ENCODE measurements at regions not wholly inside any gene's neighbourhood (a gene's known extent, or its start where the extent isn't known, plus 50 kb on each side); places are given as distances from the start of the nearest gene placed in this dataset.

DNA sequence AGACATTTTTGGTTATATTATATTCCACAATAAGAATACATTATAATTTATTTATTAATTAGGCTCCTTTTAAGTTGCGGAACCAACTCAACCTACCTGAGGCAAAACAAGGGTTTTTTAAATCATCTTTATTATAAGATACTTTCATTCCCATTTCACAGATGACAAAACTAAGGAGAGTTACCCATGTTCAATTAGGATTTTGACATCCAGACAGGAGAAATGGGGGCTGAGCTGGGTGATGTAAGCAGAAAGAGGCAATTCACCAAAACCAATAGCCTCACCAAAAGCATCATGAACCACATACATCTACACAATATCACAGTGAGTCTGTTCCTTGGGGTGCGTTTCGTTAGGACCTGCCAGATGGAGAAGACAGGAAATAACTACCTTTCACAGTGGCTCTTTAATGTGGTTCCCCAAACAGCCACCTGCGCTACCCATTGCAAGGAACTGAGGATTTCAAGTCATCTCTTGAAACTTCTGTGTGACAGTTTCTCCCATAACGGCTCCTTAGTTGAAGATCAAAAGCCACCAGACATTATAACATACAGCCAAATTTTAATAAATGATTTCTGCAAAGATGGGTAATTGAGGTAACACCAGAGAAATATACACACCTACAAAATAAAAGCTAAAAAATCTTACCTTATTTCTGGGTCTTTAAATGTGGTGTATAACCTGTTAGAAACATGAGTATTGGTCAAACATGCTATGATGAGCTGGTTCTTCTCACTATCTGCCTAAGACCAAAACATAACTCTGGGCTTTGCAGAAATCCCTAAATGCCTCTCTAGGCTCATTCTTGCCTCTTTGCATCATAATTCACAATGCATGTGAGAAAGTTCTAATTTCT, 190.6 kb upstream of the LEF1 start:
- 89% methylated on average over 5 of the region's 5 CpGs for WGBS (ENCODE audit: low lambda C conversion rate, missing lambda C conversion rate)
- Histone ChIP-seq H3K79me2 (no peaks in the 10 kb centered on the region), H3K27ac (no peak overlapping the region), H3K9me2 (replicated peaks; ENCODE audit: insufficient read depth) (no peaks in the 10 kb centered on the region), H3K36me3 (replicated peaks; ENCODE audit: insufficient read depth, low read depth) (no peaks in the 10 kb centered on the region), H3K4me2 (no peak overlapping the region), H2AFZ (no peak overlapping the region), H3K4me3 (no peak overlapping the region), H4K20me1 (ENCODE audit: insufficient read depth, poor library complexity, severe bottlenecking) (no peaks in the 10 kb centered on the region), H3K4me1 (ENCODE audit: insufficient read depth) (peaks cover 27% of the 10 kb centered on the region), H3K27me3 (no peaks in the 10 kb centered on the region), H3K9me3 (ENCODE audit: low read depth) (no peaks in the 10 kb centered on the region)
- DNase-seq (ENCODE audit: low spot score) = no peak
- no peak for TF ChIP-seq EZH2phosphoT487 (IDR thresholded peaks at IDR 0.05; ENCODE audit: low read depth, severe bottlenecking, unreplicated experiment)
- TF ChIP-seq, protein P1, sequence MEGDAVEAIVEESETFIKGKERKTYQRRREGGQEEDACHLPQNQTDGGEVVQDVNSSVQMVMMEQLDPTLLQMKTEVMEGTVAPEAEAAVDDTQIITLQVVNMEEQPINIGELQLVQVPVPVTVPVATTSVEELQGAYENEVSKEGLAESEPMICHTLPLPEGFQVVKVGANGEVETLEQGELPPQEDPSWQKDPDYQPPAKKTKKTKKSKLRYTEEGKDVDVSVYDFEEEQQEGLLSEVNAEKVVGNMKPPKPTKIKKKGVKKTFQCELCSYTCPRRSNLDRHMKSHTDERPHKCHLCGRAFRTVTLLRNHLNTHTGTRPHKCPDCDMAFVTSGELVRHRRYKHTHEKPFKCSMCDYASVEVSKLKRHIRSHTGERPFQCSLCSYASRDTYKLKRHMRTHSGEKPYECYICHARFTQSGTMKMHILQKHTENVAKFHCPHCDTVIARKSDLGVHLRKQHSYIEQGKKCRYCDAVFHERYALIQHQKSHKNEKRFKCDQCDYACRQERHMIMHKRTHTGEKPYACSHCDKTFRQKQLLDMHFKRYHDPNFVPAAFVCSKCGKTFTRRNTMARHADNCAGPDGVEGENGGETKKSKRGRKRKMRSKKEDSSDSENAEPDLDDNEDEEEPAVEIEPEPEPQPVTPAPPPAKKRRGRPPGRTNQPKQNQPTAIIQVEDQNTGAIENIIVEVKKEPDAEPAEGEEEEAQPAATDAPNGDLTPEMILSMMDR (IDR thresholded peaks at IDR 0.05; ENCODE audit: poor library complexity) = no peak

DNA sequence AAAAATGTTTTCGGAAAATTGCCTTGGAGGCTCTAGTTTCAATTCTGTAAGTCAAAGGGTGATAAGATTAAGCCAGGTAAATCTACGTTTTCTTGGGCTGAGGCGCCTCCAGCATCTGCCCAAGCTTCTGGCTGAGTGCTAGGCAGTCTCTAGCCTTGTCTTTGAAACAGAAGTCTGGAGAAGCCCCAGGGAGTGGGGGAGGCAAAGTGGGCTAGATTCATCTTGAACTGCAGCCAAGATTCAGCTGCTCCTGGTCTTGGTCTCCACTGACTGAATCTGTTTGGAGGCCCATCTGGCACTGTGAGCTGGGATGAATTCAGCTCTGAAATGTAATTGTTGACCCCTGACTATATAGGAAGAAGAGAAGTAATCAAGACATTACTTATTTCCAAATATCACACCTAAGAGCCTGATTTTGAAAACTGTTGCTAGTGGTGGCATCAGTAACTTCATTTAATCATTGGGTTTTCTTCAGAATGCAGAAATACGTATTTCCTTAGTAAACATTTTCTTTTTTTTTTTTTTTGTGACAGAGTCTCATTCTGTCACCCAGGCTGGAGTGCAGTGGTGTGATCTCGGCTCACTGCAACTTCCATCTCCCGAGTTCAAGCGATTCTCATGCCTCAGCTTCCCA, 187.3 kb upstream of the LEF1 start:
- no peak for TF ChIP-seq EZH2 (IDR thresholded peaks at IDR 0.05; ENCODE audit: borderline replicate concordance)
- TF ChIP-seq, protein P1 (IDR thresholded peaks at IDR 0.05; ENCODE audit: poor library complexity) = no peak
- TF ChIP-seq EZH2phosphoT487 (IDR thresholded peaks at IDR 0.05; ENCODE audit: low read depth, severe bottlenecking, unreplicated experiment) = no peak
- H3K36me3 ChIP-seq (replicated peaks; ENCODE audit: insufficient read depth, low read depth) = no peaks in the 10 kb centered on the region
- 84% methylated on average over 7 of the region's 7 CpGs for WGBS (ENCODE audit: low lambda C conversion rate, missing lambda C conversion rate)
- DNase-seq (ENCODE audit: low spot score) = no peak
- H3K79me2 ChIP-seq = no peaks in the 10 kb centered on the region
- H2AFZ ChIP-seq = no peak overlapping the region
- no peak overlapping the region for H3K4me3 ChIP-seq
- no peaks in the 10 kb centered on the region for H4K20me1 ChIP-seq (ENCODE audit: insufficient read depth, poor library complexity, severe bottlenecking)
- H3K9me2 ChIP-seq (replicated peaks; ENCODE audit: insufficient read depth) = no peaks in the 10 kb centered on the region
- H3K4me2 ChIP-seq = no peak overlapping the region
- no peaks in the 10 kb centered on the region for H3K9me3 ChIP-seq (ENCODE audit: low read depth)
- no peak overlapping the region for H3K27ac ChIP-seq
- H3K4me1 ChIP-seq (ENCODE audit: insufficient read depth) = peaks cover 49% of the 10 kb centered on the region
- no peaks in the 10 kb centered on the region for H3K27me3 ChIP-seq

DNA sequence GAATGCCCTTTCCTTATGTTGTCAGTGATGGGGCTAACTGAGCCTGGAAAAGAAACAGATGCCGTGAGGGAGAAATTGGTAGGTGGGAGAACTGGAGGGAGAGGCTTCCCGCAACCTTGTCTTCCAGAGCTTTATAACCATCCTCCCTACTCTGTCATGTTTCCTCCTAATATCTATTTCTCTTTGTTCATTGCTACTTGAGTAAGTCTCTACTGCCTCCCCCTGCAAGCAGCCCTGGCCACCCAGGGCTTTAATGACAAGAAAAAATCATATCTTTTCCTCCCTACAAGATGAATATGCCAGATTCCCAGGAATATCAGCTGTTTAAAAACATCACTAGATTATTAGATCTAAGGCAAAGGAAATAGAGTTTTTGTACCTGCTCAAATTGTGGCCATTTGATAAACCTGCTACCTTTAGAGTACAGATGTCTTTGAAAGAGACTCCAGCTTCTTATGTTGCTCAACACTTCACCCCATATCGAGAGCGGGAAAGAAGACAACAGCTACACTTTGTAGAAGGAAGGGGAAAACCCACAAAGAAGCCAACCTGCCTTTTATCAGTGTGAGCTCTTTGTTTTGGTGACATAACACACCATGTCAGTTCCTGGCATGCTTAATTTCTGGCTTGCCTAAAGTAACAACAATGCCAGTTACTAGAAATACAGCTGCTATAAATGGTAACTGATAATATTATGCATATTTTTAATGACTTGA, 186.6 kb upstream of the LEF1 start:
- no peak for DNase-seq (ENCODE audit: low spot score)
- Histone ChIP-seq H3K4me1 (ENCODE audit: insufficient read depth) (peaks cover 44% of the 10 kb centered on the region), H3K9me3 (ENCODE audit: low read depth) (no peaks in the 10 kb centered on the region), H2AFZ (no peak overlapping the region), H3K27me3 (no peaks in the 10 kb centered on the region), H3K27ac (no peak overlapping the region), H3K4me3 (no peak overlapping the region), H3K4me2 (no peak overlapping the region), H3K79me2 (no peaks in the 10 kb centered on the region), H3K9me2 (replicated peaks; ENCODE audit: insufficient read depth) (no peaks in the 10 kb centered on the region), H4K20me1 (ENCODE audit: insufficient read depth, poor library complexity, severe bottlenecking) (no peaks in the 10 kb centered on the region), H3K36me3 (replicated peaks; ENCODE audit: insufficient read depth, low read depth) (no peaks in the 10 kb centered on the region)
- WGBS (ENCODE audit: low lambda C conversion rate, missing lambda C conversion rate) = 49% methylated on average over 4 of the region's 4 CpGs
- TF ChIP-seq EZH2phosphoT487 (IDR thresholded peaks at IDR 0.05; ENCODE audit: low read depth, severe bottlenecking, unreplicated experiment) (no peak), EZH2 (IDR thresholded peaks at IDR 0.05; ENCODE audit: borderline replicate concordance) (no peak)
- TF ChIP-seq, protein P1 (IDR thresholded peaks at IDR 0.05; ENCODE audit: poor library complexity) = no peak
